ENCODE measurements at regions not wholly inside any gene's neighbourhood (a gene's known extent, or its start where the extent isn't known, plus 50 kb on each side); places are given as distances from the start of the nearest gene placed in this dataset.

GRCh38 chr1:199585392-199585791 lies 442.1 kb upstream of the NR5A2 start:
- no peak for TF ChIP-seq CTCF (IDR thresholded peaks at IDR 0.05)
- no peak for TF ChIP-seq POLR2AphosphoS5 (IDR thresholded peaks at IDR 0.05)

All from upper lobe of left lung (tissue), 4 donors.